ENCODE measurements at regions not wholly inside any gene's neighbourhood (a gene's known extent, or its start where the extent isn't known, plus 50 kb on each side); places are given as distances from the start of the nearest gene placed in this dataset.
A peak's percentile ranks its signal among the peaks of the same experiment; 100 is the strongest.

DNA sequence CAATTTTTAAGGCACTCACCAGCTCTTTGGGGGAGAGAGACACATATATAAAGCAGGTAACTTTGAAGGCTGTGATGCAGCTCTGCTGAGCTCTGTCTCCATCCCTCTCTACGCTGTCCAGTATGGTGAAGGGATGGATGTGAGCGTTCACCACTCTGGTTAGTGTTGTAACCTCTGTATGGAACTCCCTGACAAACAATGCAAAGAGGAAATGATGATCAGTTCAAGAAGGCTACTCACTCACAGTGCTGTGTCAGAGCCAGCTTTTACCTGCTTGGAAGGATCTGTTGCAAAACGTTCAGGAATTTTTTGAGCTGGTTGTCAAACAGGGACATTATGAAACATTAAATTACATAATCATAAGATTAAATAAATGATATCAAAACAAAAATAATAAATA lies 90.8 kb upstream of the SLC10A2 start:
- no peaks in the 10 kb centered on the region for H4K20me1 ChIP-seq (ENCODE audit: insufficient read depth, low read depth, low read length)
- H3K79me2 ChIP-seq (ENCODE audit: low read length), result no peaks in the 10 kb centered on the region
- H3K9ac ChIP-seq (ENCODE audit: low read length), result no peak overlapping the region
- H3K4me3 ChIP-seq (ENCODE audit: low read length), result no peak overlapping the region
- no peaks in the 10 kb centered on the region for H3K9me2 ChIP-seq (replicated peaks; ENCODE audit: insufficient read depth, low read length)
- H3K27ac ChIP-seq (ENCODE audit: low read length), result no peak overlapping the region
- H3K4me2 ChIP-seq (ENCODE audit: low read depth, low read length, poor library complexity, severe bottlenecking), result no peak overlapping the region
- H2AFZ ChIP-seq (ENCODE audit: low read length), result no peak overlapping the region
- no peaks in the 10 kb centered on the region for H3K27me3 ChIP-seq (ENCODE audit: low read length)
- H3K4me1 ChIP-seq (ENCODE audit: low read length), result no peaks in the 10 kb centered on the region
- no peak for DNase-seq
- H3K36me3 ChIP-seq (ENCODE audit: insufficient read depth, low read length), result no peaks in the 10 kb centered on the region
- no peaks in the 10 kb centered on the region for H3K9me3 ChIP-seq (ENCODE audit: low read length)

GRCh38 chr13:103156346-103156998 lies 90.3 kb upstream of the SLC10A2 start:
- Histone ChIP-seq H3K4me1 (ENCODE audit: low read length) (no peaks in the 10 kb centered on the region), H3K27me3 (ENCODE audit: low read length) (no peaks in the 10 kb centered on the region), H3K9me3 (ENCODE audit: low read length) (no peaks in the 10 kb centered on the region), H2AFZ (ENCODE audit: low read length) (no peak overlapping the region), H3K9me2 (replicated peaks; ENCODE audit: insufficient read depth, low read length) (no peaks in the 10 kb centered on the region), H3K79me2 (ENCODE audit: low read length) (no peaks in the 10 kb centered on the region), H3K9ac (ENCODE audit: low read length) (no peak overlapping the region), H3K4me3 (ENCODE audit: low read length) (no peak overlapping the region), H4K20me1 (ENCODE audit: insufficient read depth, low read depth, low read length) (no peaks in the 10 kb centered on the region), H3K27ac (ENCODE audit: low read length) (no peak overlapping the region), H3K36me3 (ENCODE audit: insufficient read depth, low read length) (no peaks in the 10 kb centered on the region), H3K4me2 (ENCODE audit: low read depth, low read length, poor library complexity, severe bottlenecking) (no peak overlapping the region)
- no peak for DNase-seq

GRCh38 chr13:103153466-103153865 lies 87.2 kb upstream of the SLC10A2 start:
- no peaks in the 10 kb centered on the region for H3K9me2 ChIP-seq (replicated peaks; ENCODE audit: insufficient read depth, low read length)
- H3K4me3 ChIP-seq (ENCODE audit: low read length), result no peak overlapping the region
- no peaks in the 10 kb centered on the region for H3K9me3 ChIP-seq (ENCODE audit: low read length)
- no peak overlapping the region for H2AFZ ChIP-seq (ENCODE audit: low read length)
- H3K4me2 ChIP-seq (ENCODE audit: low read depth, low read length, poor library complexity, severe bottlenecking), result no peak overlapping the region
- DNase-seq, result no peak
- H3K9ac ChIP-seq (ENCODE audit: low read length), result no peak overlapping the region
- no peaks in the 10 kb centered on the region for H3K79me2 ChIP-seq (ENCODE audit: low read length)
- no peaks in the 10 kb centered on the region for H3K36me3 ChIP-seq (ENCODE audit: insufficient read depth, low read length)
- no peak overlapping the region for H3K27ac ChIP-seq (ENCODE audit: low read length)
- H3K27me3 ChIP-seq (ENCODE audit: low read length), result no peaks in the 10 kb centered on the region
- no peaks in the 10 kb centered on the region for H3K4me1 ChIP-seq (ENCODE audit: low read length)
- H4K20me1 ChIP-seq (ENCODE audit: insufficient read depth, low read depth, low read length), result no peaks in the 10 kb centered on the region

- H3K9ac ChIP-seq (ENCODE audit: low read length), result no peak overlapping the region
- H3K9me2 ChIP-seq (replicated peaks; ENCODE audit: insufficient read depth, low read length), result no peaks in the 10 kb centered on the region
- no peaks in the 10 kb centered on the region for H3K36me3 ChIP-seq (ENCODE audit: insufficient read depth, low read length)
- no peaks in the 10 kb centered on the region for H3K27me3 ChIP-seq (ENCODE audit: low read length)
- no peak overlapping the region for H3K4me3 ChIP-seq (ENCODE audit: low read length)
- no peak overlapping the region for H2AFZ ChIP-seq (ENCODE audit: low read length)
- no peaks in the 10 kb centered on the region for H3K79me2 ChIP-seq (ENCODE audit: low read length)
- no peak overlapping the region for H3K27ac ChIP-seq (ENCODE audit: low read length)
- H3K4me2 ChIP-seq (ENCODE audit: low read depth, low read length, poor library complexity, severe bottlenecking), result no peak overlapping the region
- H3K4me1 ChIP-seq (ENCODE audit: low read length), result peaks cover 4% of the 10 kb centered on the region
- H4K20me1 ChIP-seq (ENCODE audit: insufficient read depth, low read depth, low read length), result no peaks in the 10 kb centered on the region
- no peaks in the 10 kb centered on the region for H3K9me3 ChIP-seq (ENCODE audit: low read length)
- DNase-seq, result no peak
Measured at GRCh38 chr13:103147961-103148360, 81.7 kb upstream of the SLC10A2 start.

- Histone ChIP-seq H3K4me3 (ENCODE audit: low read length) (no peak overlapping the region), H3K9ac (ENCODE audit: low read length) (no peak overlapping the region), H3K9me2 (replicated peaks; ENCODE audit: insufficient read depth, low read length) (no peaks in the 10 kb centered on the region), H3K79me2 (ENCODE audit: low read length) (no peaks in the 10 kb centered on the region), H2AFZ (ENCODE audit: low read length) (no peak overlapping the region), H4K20me1 (ENCODE audit: insufficient read depth, low read depth, low read length) (no peaks in the 10 kb centered on the region), H3K27me3 (ENCODE audit: low read length) (no peaks in the 10 kb centered on the region), H3K4me1 (ENCODE audit: low read length) (peaks cover 4% of the 10 kb centered on the region), H3K4me2 (ENCODE audit: low read depth, low read length, poor library complexity, severe bottlenecking) (no peak overlapping the region), H3K36me3 (ENCODE audit: insufficient read depth, low read length) (no peaks in the 10 kb centered on the region), H3K9me3 (ENCODE audit: low read length) (no peaks in the 10 kb centered on the region), H3K27ac (ENCODE audit: low read length) (no peak overlapping the region)
- no peak for DNase-seq
Measured at GRCh38 chr13:103145442-103145841, 79.2 kb upstream of the SLC10A2 start.

DNA sequence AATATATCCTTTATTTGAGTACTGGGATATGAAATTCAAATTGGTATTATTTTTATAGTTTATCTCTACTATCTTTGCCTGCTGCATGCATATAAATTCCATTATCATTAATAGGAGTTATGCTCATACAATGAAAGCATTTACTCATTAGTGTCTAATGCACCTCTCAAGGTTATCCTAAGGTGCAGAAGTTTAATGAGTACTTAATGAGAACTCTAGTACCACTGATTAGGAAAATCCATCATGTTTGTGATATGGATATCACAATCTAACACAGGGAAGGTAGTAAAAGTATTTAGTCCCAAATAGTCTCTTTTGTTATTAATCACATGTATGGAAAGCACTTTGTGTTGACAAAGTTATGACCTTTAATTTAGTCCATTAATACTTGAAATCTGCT lies 77.2 kb upstream of the SLC10A2 start:
- H3K4me3 ChIP-seq (ENCODE audit: low read length), result no peak overlapping the region
- no peaks in the 10 kb centered on the region for H3K27me3 ChIP-seq (ENCODE audit: low read length)
- H3K9ac ChIP-seq (ENCODE audit: low read length), result no peak overlapping the region
- no peaks in the 10 kb centered on the region for H3K36me3 ChIP-seq (ENCODE audit: insufficient read depth, low read length)
- H3K79me2 ChIP-seq (ENCODE audit: low read length), result no peaks in the 10 kb centered on the region
- H4K20me1 ChIP-seq (ENCODE audit: insufficient read depth, low read depth, low read length), result no peaks in the 10 kb centered on the region
- H3K4me1 ChIP-seq (ENCODE audit: low read length), result peaks cover 4% of the 10 kb centered on the region
- H3K9me2 ChIP-seq (replicated peaks; ENCODE audit: insufficient read depth, low read length), result no peaks in the 10 kb centered on the region
- H2AFZ ChIP-seq (ENCODE audit: low read length), result no peak overlapping the region
- H3K27ac ChIP-seq (ENCODE audit: low read length), result no peak overlapping the region
- H3K4me2 ChIP-seq (ENCODE audit: low read depth, low read length, poor library complexity, severe bottlenecking), result no peak overlapping the region
- no peak for DNase-seq
- no peaks in the 10 kb centered on the region for H3K9me3 ChIP-seq (ENCODE audit: low read length)

GRCh38 chr13:103142151-103142550 lies 75.9 kb upstream of the SLC10A2 start:
- DNase-seq, result no peak
- Histone ChIP-seq H3K36me3 (ENCODE audit: insufficient read depth, low read length) (no peaks in the 10 kb centered on the region), H2AFZ (ENCODE audit: low read length) (no peak overlapping the region), H3K9me3 (ENCODE audit: low read length) (no peaks in the 10 kb centered on the region), H3K27me3 (ENCODE audit: low read length) (no peaks in the 10 kb centered on the region), H4K20me1 (ENCODE audit: insufficient read depth, low read depth, low read length) (no peaks in the 10 kb centered on the region), H3K9me2 (replicated peaks; ENCODE audit: insufficient read depth, low read length) (no peaks in the 10 kb centered on the region), H3K4me3 (ENCODE audit: low read length) (no peak overlapping the region), H3K79me2 (ENCODE audit: low read length) (no peaks in the 10 kb centered on the region), H3K4me1 (ENCODE audit: low read length) (peaks cover 4% of the 10 kb centered on the region), H3K9ac (ENCODE audit: low read length) (no peak overlapping the region), H3K27ac (ENCODE audit: low read length) (no peak overlapping the region), H3K4me2 (ENCODE audit: low read depth, low read length, poor library complexity, severe bottlenecking) (no peak overlapping the region)

DNA sequence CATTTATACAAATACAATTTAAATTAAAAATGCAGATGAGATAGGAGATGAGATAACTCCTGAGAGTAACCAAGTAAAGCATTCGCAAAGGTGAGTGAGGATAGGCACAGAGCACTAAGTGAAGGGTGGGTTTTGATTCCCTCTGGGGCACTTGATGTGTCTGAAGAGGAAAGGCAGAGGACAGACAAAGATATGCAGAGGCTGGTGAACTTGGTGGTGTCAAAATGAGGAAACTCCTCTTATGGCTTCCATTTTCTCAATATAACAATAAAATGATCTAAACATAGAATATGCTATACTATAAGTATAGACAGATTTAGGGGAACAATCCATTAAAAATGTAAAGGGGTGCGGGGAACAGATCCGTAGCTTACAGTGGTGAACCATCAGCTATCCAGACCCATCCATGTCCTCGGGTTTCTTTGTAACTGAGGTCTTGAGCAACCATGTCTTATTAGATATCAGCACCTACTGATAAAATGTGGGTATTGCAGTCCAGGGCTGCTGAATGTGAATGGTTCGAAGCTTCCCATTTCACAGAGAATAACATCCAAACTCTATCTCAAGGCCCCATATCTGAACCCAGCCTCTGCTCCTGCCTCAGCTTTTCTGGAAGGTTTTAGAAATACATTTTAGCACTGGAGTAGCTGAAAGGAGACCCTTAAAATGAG lies 73.9 kb upstream of the SLC10A2 start:
- no peak overlapping the region for H3K9ac ChIP-seq (ENCODE audit: low read length)
- H3K9me2 ChIP-seq (replicated peaks; ENCODE audit: insufficient read depth, low read length), result no peaks in the 10 kb centered on the region
- H3K27ac ChIP-seq (ENCODE audit: low read length), result no peak overlapping the region
- H3K36me3 ChIP-seq (ENCODE audit: insufficient read depth, low read length), result no peaks in the 10 kb centered on the region
- H3K79me2 ChIP-seq (ENCODE audit: low read length), result no peaks in the 10 kb centered on the region
- no peak overlapping the region for H3K4me2 ChIP-seq (ENCODE audit: low read depth, low read length, poor library complexity, severe bottlenecking)
- no peaks in the 10 kb centered on the region for H3K27me3 ChIP-seq (ENCODE audit: low read length)
- DNase-seq, result peak; percentile 84
- H3K4me3 ChIP-seq (ENCODE audit: low read length), result no peak overlapping the region
- H3K4me1 ChIP-seq (ENCODE audit: low read length), result no peaks in the 10 kb centered on the region
- no peaks in the 10 kb centered on the region for H4K20me1 ChIP-seq (ENCODE audit: insufficient read depth, low read depth, low read length)
- no peak overlapping the region for H2AFZ ChIP-seq (ENCODE audit: low read length)
- H3K9me3 ChIP-seq (ENCODE audit: low read length), result no peaks in the 10 kb centered on the region
